Prostate gland (tissue), 2 donors: ENCODE measurements at regions not wholly inside any gene's neighbourhood (a gene's known extent, or its start where the extent isn't known, plus 50 kb on each side); places are given as distances from the start of the nearest gene placed in this dataset.
"Not testable (repeated sequence)": the region's sequence is repeated elsewhere in the genome, so short reads cannot be mapped to it uniquely, and the experiment has no call there.

Experiments used
- CTCF ChIP-seq, 4 experiments: fragments of 200-600 bp in 2 of 4; fragments of 450-650 bp in 2 of 4; sonication (generic) in 2 of 4; IDR thresholded peaks; 1 replicate in 3 of 4; 2 replicates in 1 of 4; pipeline ENCODE4 v1.5.1; 2016 to 2019; ENCODE audit warnings: antibody characterized with exemption in 4 of 4, mild to moderate bottlenecking in 2 of 4, moderate library complexity in 2 of 4
- POLR2A ChIP-seq: fragments of 450-650 bp; IDR thresholded peaks from one replicate; pipeline ENCODE4 v1.6.1; 2016; ENCODE audit warnings: antibody characterized with exemption, mild to moderate bottlenecking
- POLR2AphosphoS5 ChIP-seq: sonication (generic); formaldehyde crosslinking; IDR thresholded peaks from one replicate; pipeline ENCODE4 v1.6.1; 2017; ENCODE audit warnings: antibody characterized with exemption

- TF ChIP-seq CTCF (IDR thresholded peaks at IDR 0.05) = peak in 2 of 4 experiments; percentile 57 to 62
- not testable (repeated sequence) for TF ChIP-seq POLR2A, POLR2AphosphoS5
These were observed 125.4 kb upstream of the ALDH3B2 start for GRCh38 chr11:67799808-67800207.
